Activated T-cell treated with anti-CD3 and anti-CD28 coated beads, Interleukin-2, amount 50 U/mL, for 24 hours (primary cell): ENCODE measurements at regions not wholly inside any gene's neighbourhood (a gene's known extent, or its start where the extent isn't known, plus 50 kb on each side); places are given as distances from the start of the nearest gene placed in this dataset.
"Not testable (repeated sequence)": the region's sequence is repeated elsewhere in the genome, so short reads cannot be mapped to it uniquely, and the experiment has no call there.

Source experiments
- DNase-seq: peaks from one replicate; pipeline ENCODE4 v3.0.0-alpha.2; 2020
- H3K27ac Mint-ChIP-seq: 2 replicates; pipeline ENCODE4 v1.8.0; 2020; ENCODE audit warnings: mild to moderate bottlenecking, mixed read lengths
- H3K27me3 Mint-ChIP-seq: 2 replicates; pipeline ENCODE4 v1.8.0; 2020; ENCODE audit warnings: mixed read lengths
- H3K36me3 Mint-ChIP-seq: 2 replicates; pipeline ENCODE4 v1.8.0; 2020; ENCODE audit warnings: low read depth, mixed read lengths
- H3K4me1 Mint-ChIP-seq: 2 replicates; pipeline ENCODE4 v1.8.0; 2020; ENCODE audit warnings: low read depth, mixed read lengths
- H3K4me3 Mint-ChIP-seq: 2 replicates; pipeline ENCODE4 v1.8.0; 2020; ENCODE audit warnings: mild to moderate bottlenecking, moderate library complexity, mixed read lengths
- H3K9me3 Mint-ChIP-seq: 2 replicates; pipeline ENCODE4 v1.8.0; 2020; ENCODE audit warnings: mixed read lengths

- Mint-ChIP-seq H3K36me3 (no peaks in the 10 kb centered on the region), H3K9me3 (peaks cover 22% of the 10 kb centered on the region), H3K4me3 (no peak overlapping the region), H3K27ac (no peak overlapping the region), H3K27me3 (no peaks in the 10 kb centered on the region), H3K4me1 (no peaks in the 10 kb centered on the region)
- DNase-seq: no peak
Observed at GRCh38 chr4:33881176-33881575, 2363.1 kb downstream of the ARAP2 start.

DNA sequence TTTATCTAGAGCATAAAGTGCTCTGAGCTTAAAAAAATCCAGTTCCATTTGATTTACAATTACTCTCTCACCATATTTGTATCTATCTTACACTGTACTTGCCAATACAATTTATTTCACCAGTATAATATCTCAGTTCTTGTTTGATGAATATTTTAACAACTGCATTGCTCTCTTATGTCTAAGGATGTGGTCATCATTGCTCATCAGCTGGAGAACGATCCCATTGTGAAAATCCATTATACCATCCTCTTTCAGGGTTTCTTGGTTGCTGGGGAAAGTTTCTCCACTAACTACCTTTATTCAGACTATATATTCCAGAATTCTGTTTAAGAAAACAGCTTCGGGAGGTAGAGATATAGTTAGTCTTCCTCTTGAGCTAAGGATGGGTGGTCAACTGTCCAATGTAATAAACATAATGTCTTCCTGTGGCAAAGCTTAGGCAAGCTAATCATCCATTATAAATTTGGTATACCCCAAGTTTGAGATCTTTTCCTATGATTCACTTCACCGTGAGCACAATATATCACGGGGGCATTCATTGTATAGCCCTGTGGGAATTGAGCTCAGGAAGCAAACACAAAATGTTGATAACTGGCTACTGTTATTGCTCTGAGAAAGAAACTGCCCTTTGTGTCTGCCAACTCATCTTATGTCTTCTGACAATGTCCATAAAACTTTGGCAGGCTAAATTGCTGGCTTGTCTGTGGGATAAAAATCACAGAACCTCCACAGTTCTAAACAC is 2361.9 kb downstream of the ARAP2 start:
- no peak for DNase-seq
- H3K4me1 Mint-ChIP-seq: no peaks in the 10 kb centered on the region
- no peaks in the 10 kb centered on the region for H3K27me3 Mint-ChIP-seq
- no peak overlapping the region for H3K4me3 Mint-ChIP-seq
- no peak overlapping the region for H3K27ac Mint-ChIP-seq
- no peaks in the 10 kb centered on the region for H3K36me3 Mint-ChIP-seq
- H3K9me3 Mint-ChIP-seq: peaks cover 19% of the 10 kb centered on the region

DNA sequence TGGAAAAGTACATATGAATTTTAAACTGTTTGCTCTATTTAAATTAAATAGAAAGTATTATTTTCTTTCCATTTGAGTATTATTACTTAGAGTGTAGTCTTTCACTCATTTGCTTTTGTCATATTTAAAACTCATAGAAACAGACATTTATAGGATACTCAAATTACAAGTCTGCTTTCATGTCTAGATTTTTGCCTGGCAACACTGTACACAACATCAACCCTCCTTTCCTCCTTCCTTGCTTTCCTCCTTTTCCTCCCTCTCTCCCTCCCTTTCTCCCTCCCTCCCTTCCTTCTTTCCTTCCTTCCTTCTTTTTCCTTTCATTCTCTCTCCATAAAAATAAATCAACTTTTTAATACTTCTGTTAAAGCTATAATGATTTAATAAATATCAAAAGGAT is 2361.2 kb downstream of the ARAP2 start:
- no peaks in the 10 kb centered on the region for H3K27me3 Mint-ChIP-seq
- H3K9me3 Mint-ChIP-seq: peaks cover 15% of the 10 kb centered on the region
- no peak overlapping the region for H3K27ac Mint-ChIP-seq
- no peaks in the 10 kb centered on the region for H3K36me3 Mint-ChIP-seq
- no peak for DNase-seq
- H3K4me3 Mint-ChIP-seq: no peak overlapping the region
- no peaks in the 10 kb centered on the region for H3K4me1 Mint-ChIP-seq

DNA sequence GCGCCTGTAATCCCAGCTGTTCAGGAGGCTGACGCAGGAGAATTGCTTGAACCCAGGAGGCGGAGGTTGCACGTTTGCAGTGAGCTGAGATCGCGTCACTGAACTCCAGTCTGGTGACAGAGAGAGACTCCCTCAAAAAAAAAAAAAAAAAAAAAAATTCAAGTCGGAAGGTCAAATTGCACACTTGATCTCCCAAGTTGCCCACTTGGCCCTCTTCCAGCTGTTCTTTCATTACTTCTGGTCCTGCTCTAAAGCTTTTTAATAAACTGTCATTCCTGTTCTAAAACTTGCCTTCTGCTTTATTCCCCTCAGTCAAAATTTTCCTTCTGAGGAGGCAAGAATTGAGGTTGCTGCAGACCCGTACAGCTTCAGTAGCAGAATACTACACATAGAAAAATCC is 2358.0 kb downstream of the ARAP2 start:
- H3K27ac Mint-ChIP-seq: no peak overlapping the region
- H3K36me3 Mint-ChIP-seq: no peaks in the 10 kb centered on the region
- H3K27me3 Mint-ChIP-seq: no peaks in the 10 kb centered on the region
- no peaks in the 10 kb centered on the region for H3K4me1 Mint-ChIP-seq
- no peak overlapping the region for H3K4me3 Mint-ChIP-seq
- no peak for DNase-seq
- H3K9me3 Mint-ChIP-seq: peaks cover 16% of the 10 kb centered on the region

DNA sequence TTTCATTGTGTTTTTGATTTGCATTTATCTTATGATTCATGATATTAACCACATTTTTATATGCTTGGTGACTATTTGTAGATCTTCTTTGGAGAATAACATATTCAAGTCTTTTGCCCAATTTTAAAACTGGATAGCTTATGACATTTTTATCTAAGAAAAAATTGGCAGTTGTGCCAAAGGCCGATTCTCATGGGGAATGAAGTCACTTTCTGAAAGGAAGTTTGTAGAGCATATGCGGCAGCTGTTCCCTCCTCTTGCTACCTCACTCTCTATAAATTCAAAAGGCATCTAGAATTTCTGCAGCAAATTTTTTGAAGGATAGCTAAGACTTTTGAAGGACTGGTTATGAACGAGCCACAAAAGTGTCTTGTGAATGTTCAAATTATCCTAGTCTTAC is 2353.5 kb downstream of the ARAP2 start:
- no peaks in the 10 kb centered on the region for H3K36me3 Mint-ChIP-seq
- DNase-seq: no peak
- no peaks in the 10 kb centered on the region for H3K27me3 Mint-ChIP-seq
- H3K9me3 Mint-ChIP-seq: peaks cover 24% of the 10 kb centered on the region
- H3K4me3 Mint-ChIP-seq: no peak overlapping the region
- no peak overlapping the region for H3K27ac Mint-ChIP-seq
- no peaks in the 10 kb centered on the region for H3K4me1 Mint-ChIP-seq

GRCh38 chr4:33911959-33912358 is 2332.4 kb downstream of the ARAP2 start:
- no peaks in the 10 kb centered on the region for H3K36me3 Mint-ChIP-seq

DNA sequence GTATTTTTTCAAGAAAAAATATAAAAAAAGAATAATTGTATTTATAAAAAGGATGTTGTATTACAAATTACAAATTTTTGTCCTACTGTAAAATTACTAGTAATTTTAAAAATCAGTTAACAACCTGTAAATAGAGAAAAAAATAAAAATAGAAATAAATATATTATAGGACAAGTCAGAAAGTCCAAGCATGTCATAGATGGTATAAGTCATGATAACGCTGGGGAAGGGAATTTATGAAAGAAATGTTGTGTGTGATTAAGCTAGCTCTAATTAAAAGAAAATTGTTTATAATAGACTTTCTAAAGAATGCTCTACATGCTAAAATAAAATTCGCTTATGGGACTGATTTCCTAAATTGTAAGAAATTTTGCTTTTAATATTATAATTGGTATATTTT is 2329.9 kb downstream of the ARAP2 start:
- Mint-ChIP-seq H3K4me1 (no peaks in the 10 kb centered on the region), H3K27ac (no peak overlapping the region), H3K36me3 (no peaks in the 10 kb centered on the region), H3K4me3 (no peak overlapping the region), H3K27me3 (no peaks in the 10 kb centered on the region), H3K9me3 (peaks cover 7% of the 10 kb centered on the region)
- DNase-seq: no peak

More at GRCh38 chr4:33911959-33912358, 2332.4 kb downstream of the ARAP2 start:
- Mint-ChIP-seq H3K4me3 (no peak overlapping the region), H3K27ac (no peak overlapping the region), H3K27me3 (no peaks in the 10 kb centered on the region), H3K9me3 (peaks cover 10% of the 10 kb centered on the region), H3K4me1 (no peaks in the 10 kb centered on the region)
- no peak for DNase-seq

- Mint-ChIP-seq H3K4me3 (no peak overlapping the region), H3K27me3 (no peaks in the 10 kb centered on the region), H3K36me3 (no peaks in the 10 kb centered on the region), H3K27ac (no peak overlapping the region), H3K4me1 (no peaks in the 10 kb centered on the region), H3K9me3 (peaks cover 17% of the 10 kb centered on the region)
- no peak for DNase-seq
Observed at GRCh38 chr4:33923469-33923868, 2320.8 kb downstream of the ARAP2 start.

DNA sequence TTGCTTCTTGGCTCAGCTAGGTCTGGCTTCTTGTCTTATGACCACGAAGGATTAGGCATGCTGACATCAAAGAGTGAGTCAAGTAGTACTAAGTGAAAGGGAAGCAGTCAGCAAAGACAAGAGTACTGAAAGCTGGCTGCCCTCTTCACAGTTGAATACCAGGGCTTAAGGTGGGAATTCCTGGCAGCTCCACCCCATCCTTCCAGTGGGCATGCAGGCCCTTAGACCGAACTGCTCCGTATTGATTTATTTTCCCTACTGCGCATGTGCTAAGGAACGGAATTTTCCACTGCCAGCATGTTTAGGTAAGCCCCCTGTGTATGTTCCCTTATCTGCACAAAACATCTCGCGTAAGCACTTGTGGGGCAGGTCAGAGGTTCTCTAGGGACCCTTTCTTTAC is 2320.1 kb downstream of the ARAP2 start:
- Mint-ChIP-seq H3K9me3 (peaks cover 17% of the 10 kb centered on the region), H3K36me3 (no peaks in the 10 kb centered on the region), H3K4me1 (no peaks in the 10 kb centered on the region), H3K27ac (no peak overlapping the region), H3K27me3 (no peaks in the 10 kb centered on the region), H3K4me3 (no peak overlapping the region)
- no peak for DNase-seq

DNA sequence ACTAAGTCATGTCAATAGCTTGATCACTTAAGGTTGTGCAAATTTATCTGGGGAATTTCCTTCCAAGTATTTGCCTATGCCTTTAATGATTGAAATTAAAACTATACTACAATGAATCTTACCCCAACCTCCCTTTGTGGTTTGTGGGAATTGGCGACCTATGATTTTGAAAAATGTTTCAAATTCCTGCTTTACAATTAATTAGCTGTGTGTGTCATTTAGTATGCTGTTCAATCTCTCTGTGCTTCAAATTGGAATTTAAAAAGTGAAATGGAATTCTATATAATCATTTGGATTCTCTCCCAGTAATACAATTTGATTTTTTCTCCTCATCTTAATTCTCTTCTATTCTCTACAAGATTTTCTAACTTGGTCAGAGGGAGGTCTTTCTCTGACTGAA is 2319.5 kb downstream of the ARAP2 start:
- no peaks in the 10 kb centered on the region for H3K36me3 Mint-ChIP-seq
- peaks cover 15% of the 10 kb centered on the region for H3K9me3 Mint-ChIP-seq
- no peak overlapping the region for H3K27ac Mint-ChIP-seq
- no peak overlapping the region for H3K4me3 Mint-ChIP-seq
- DNase-seq: no peak
- no peaks in the 10 kb centered on the region for H3K4me1 Mint-ChIP-seq
- no peaks in the 10 kb centered on the region for H3K27me3 Mint-ChIP-seq

- DNase-seq: no peak
- Mint-ChIP-seq H3K4me1 (no peaks in the 10 kb centered on the region), H3K4me3 (no peak overlapping the region), H3K9me3 (peaks cover 22% of the 10 kb centered on the region), H3K27ac (no peak overlapping the region), H3K36me3 (no peaks in the 10 kb centered on the region), H3K27me3 (no peaks in the 10 kb centered on the region)
Observed at GRCh38 chr4:33930497-33930896, 2313.8 kb downstream of the ARAP2 start.

GRCh38 chr4:33931026-33931425 is 2313.3 kb downstream of the ARAP2 start:
- Mint-ChIP-seq H3K27me3 (no peaks in the 10 kb centered on the region), H3K36me3 (no peaks in the 10 kb centered on the region), H3K9me3 (peaks cover 22% of the 10 kb centered on the region), H3K4me3 (no peak overlapping the region), H3K27ac (no peak overlapping the region), H3K4me1 (no peaks in the 10 kb centered on the region)
- no peak for DNase-seq

DNA sequence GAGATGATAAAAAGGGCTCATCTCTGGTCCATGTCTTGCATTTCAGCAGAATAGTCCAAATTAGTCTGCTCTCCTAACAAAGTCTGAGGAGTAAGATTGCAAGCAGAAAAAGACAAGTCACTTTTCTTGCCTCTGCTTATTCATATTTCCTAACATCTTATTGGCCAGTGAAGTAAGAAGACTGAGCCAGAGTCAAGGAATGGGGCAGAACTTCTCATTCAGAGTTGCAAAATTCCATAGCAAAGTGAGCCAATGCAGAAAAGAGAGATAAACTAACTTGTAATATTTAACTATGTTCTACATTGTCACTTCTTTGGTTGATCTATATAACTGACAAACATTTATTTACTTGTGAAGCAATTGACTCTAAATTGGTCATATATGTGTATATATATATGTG is 2304.0 kb downstream of the ARAP2 start:
- Mint-ChIP-seq H3K9me3 (peaks cover 4% of the 10 kb centered on the region), H3K4me1 (no peaks in the 10 kb centered on the region), H3K27me3 (no peaks in the 10 kb centered on the region), H3K27ac (no peak overlapping the region), H3K36me3 (no peaks in the 10 kb centered on the region), H3K4me3 (no peak overlapping the region)
- no peak for DNase-seq

GRCh38 chr4:33941854-33942253 is 2302.5 kb downstream of the ARAP2 start:
- DNase-seq: no peak
- H3K9me3 Mint-ChIP-seq: peaks cover 4% of the 10 kb centered on the region
- no peaks in the 10 kb centered on the region for H3K36me3 Mint-ChIP-seq
- no peak overlapping the region for H3K4me3 Mint-ChIP-seq
- no peaks in the 10 kb centered on the region for H3K4me1 Mint-ChIP-seq
- H3K27me3 Mint-ChIP-seq: no peaks in the 10 kb centered on the region
- H3K27ac Mint-ChIP-seq: no peak overlapping the region

GRCh38 chr4:33948921-33949320 is 2295.4 kb downstream of the ARAP2 start:
- H3K27ac Mint-ChIP-seq: no peak overlapping the region
- no peaks in the 10 kb centered on the region for H3K36me3 Mint-ChIP-seq
- H3K4me3 Mint-ChIP-seq: no peak overlapping the region
- peaks cover 9% of the 10 kb centered on the region for H3K9me3 Mint-ChIP-seq
- no peaks in the 10 kb centered on the region for H3K27me3 Mint-ChIP-seq
- no peaks in the 10 kb centered on the region for H3K4me1 Mint-ChIP-seq
- DNase-seq: no peak

GRCh38 chr4:33953848-33954247 is 2290.5 kb downstream of the ARAP2 start:
- not testable (repeated sequence) for H3K36me3 Mint-ChIP-seq, DNase-seq, H3K27me3 Mint-ChIP-seq, H3K4me3 Mint-ChIP-seq, H3K27ac Mint-ChIP-seq, H3K4me1 Mint-ChIP-seq
- H3K9me3 Mint-ChIP-seq: peaks cover 14% of the 10 kb centered on the region
